HFFc6 (cell line): ENCODE measurements at regions not wholly inside any gene's neighbourhood (a gene's known extent, or its start where the extent isn't known, plus 50 kb on each side); places are given as distances from the start of the nearest gene placed in this dataset.

ENCODE experiments used
- DNase-seq: peaks from one replicate; pipeline ENCODE4 v3.0.0-alpha.2; 2018
- H3K27ac Mint-ChIP-seq: 2 replicates; pipeline ENCODE4 v1.8.0; 2020; ENCODE audit warnings: mild to moderate bottlenecking, mixed read lengths
- H3K27me3 Mint-ChIP-seq: 2 replicates; pipeline ENCODE4 v1.8.0; 2021; ENCODE audit warnings: mild to moderate bottlenecking, moderate library complexity, mixed read lengths; ENCODE audit not compliant: insufficient read depth
- H3K36me3 Mint-ChIP-seq: 2 replicates; pipeline ENCODE4 v1.8.0; 2021; ENCODE audit warnings: low read depth, mixed read lengths
- H3K4me1 Mint-ChIP-seq: 2 replicates; pipeline ENCODE4 v1.8.0; 2020; ENCODE audit warnings: low read depth, mixed read lengths
- H3K4me3 Mint-ChIP-seq: 2 replicates; pipeline ENCODE4 v1.8.0; 2020; ENCODE audit warnings: mild to moderate bottlenecking, moderate library complexity, mixed read lengths
- H3K9me3 Mint-ChIP-seq: 2 replicates; pipeline ENCODE4 v1.8.0; 2020; ENCODE audit warnings: mild to moderate bottlenecking, mixed read lengths
- CTCF ChIP-seq: fragments of 200-600 bp; sonication (generic); IDR thresholded peaks from 2 replicates; pipeline ENCODE4 v1.5.0; 2021; ENCODE audit warnings: antibody characterized with exemption, mild to moderate bottlenecking

- Mint-ChIP-seq H3K27ac (no peak overlapping the region), H3K27me3 (no peaks in the 10 kb centered on the region; the same call in 1 of the 2 replicates), H3K4me3 (no peak overlapping the region), H3K9me3 (peaks cover 21% of the 10 kb centered on the region), H3K4me1 (no peaks in the 10 kb centered on the region), H3K36me3 (no peaks in the 10 kb centered on the region)
- DNase-seq, result no peak
- no peak for TF ChIP-seq CTCF
Measured at GRCh38 chr13:107375701-107376340, 807.9 kb upstream of the ARGLU1 start.

- Mint-ChIP-seq H3K4me1 (no peaks in the 10 kb centered on the region), H3K4me3 (no peak overlapping the region), H3K36me3 (no peaks in the 10 kb centered on the region), H3K27me3 (no peaks in the 10 kb centered on the region), H3K27ac (no peak overlapping the region), H3K9me3 (peaks cover 17% of the 10 kb centered on the region)
- DNase-seq, result no peak
- TF ChIP-seq CTCF, result no peak
Measured at GRCh38 chr13:107374038-107374437, 806.1 kb upstream of the ARGLU1 start.

- no peak for DNase-seq
- H3K27me3 Mint-ChIP-seq, result no peaks in the 10 kb centered on the region
- no peak overlapping the region for H3K27ac Mint-ChIP-seq
- H3K9me3 Mint-ChIP-seq, result peaks cover 21% of the 10 kb centered on the region
- TF ChIP-seq CTCF, result peak; percentile 35; the same call in 1 of the 2 replicates
- H3K36me3 Mint-ChIP-seq, result no peaks in the 10 kb centered on the region
- H3K4me1 Mint-ChIP-seq, result no peaks in the 10 kb centered on the region
- no peak overlapping the region for H3K4me3 Mint-ChIP-seq
Measured at GRCh38 chr13:107373551-107373950, 805.6 kb upstream of the ARGLU1 start.

- Mint-ChIP-seq H3K27me3 (no peaks in the 10 kb centered on the region), H3K9me3 (peaks cover 26% of the 10 kb centered on the region), H3K4me1 (no peaks in the 10 kb centered on the region), H3K36me3 (no peaks in the 10 kb centered on the region), H3K4me3 (no peak overlapping the region), H3K27ac (no peak overlapping the region)
- no peak for DNase-seq
- no peak for TF ChIP-seq CTCF
Measured at GRCh38 chr13:107370015-107370785, 802.3 kb upstream of the ARGLU1 start.

- no peak for TF ChIP-seq CTCF
- no peaks in the 10 kb centered on the region for H3K4me1 Mint-ChIP-seq
- H3K36me3 Mint-ChIP-seq, result no peaks in the 10 kb centered on the region
- H3K27me3 Mint-ChIP-seq, result no peaks in the 10 kb centered on the region
- H3K27ac Mint-ChIP-seq, result no peak overlapping the region
- peaks cover 35% of the 10 kb centered on the region for H3K9me3 Mint-ChIP-seq
- H3K4me3 Mint-ChIP-seq, result no peak overlapping the region
- no peak for DNase-seq
Measured at GRCh38 chr13:107367258-107367657, 799.3 kb upstream of the ARGLU1 start.
